HCT116 (cell line): ENCODE measurements at regions not wholly inside any gene's neighbourhood (a gene's known extent, or its start where the extent isn't known, plus 50 kb on each side); places are given as distances from the start of the nearest gene placed in this dataset.

Experiments
- ATAC-seq: fragments of 200-7000 bp; cut with Tn5 transposase; 2 replicates; pipeline ENCODE4 v1.9.1; 2020; ENCODE audit warnings: mild to moderate bottlenecking, moderate library complexity
- BruUV-seq: library from RNA; stranded (reverse); fragments of 400-500 nt; replicated peaks from 2 replicates; lab custom pipeline; 2021; lab: Mats Ljungman, UMichigan
- CTCF ChIA-PET: fragments of 300-600 bp; sonication (Branson Sonifier 250); formaldehyde crosslinking; loops from one replicate; lab custom pipeline; 2021; ENCODE audit warnings: antibody characterized with exemption; lab: Charles Lee
- POLR2A ChIA-PET: fragments of 300-600, 350-600 bp; sonication (Branson Sonifier 250); formaldehyde crosslinking; loops from one replicate; lab custom pipeline; 2021; ENCODE audit warnings: antibody characterized with exemption; lab: Charles Lee
- RAD21 ChIA-PET, 2 experiments: fragments of 300-600 bp; sonication (Branson Sonifier 250); formaldehyde crosslinking; loops; one replicate each; lab custom pipeline; 2023; ENCODE audit warnings: low total read pairs in 2 of 2; ENCODE audit not compliant: uncharacterized antibody in 2 of 2, unreplicated experiment in 2 of 2, low non-redundant PET in 1 of 2; lab: Charles Lee
- DNase-seq: peaks from one replicate; pipeline ENCODE4 v3.0.0-alpha.2; 2010; ENCODE audit warnings: low read depth, low spot score
- H2AFZ ChIP-seq: fragments of 200-600 bp; shearing (Covaris generic), sonication (generic); 2 replicates; pipeline ENCODE4 v1.6.1; 2017; ENCODE audit warnings: low read depth, mixed run types, mixed read lengths, antibody characterized with exemption, low read length; ENCODE audit not compliant: poor library complexity, severe bottlenecking
- H3K27ac ChIP-seq: 2 replicates; pipeline ENCODE4 v1.5.1; 2012; ENCODE audit warnings: low read depth, low read length
- H3K27me3 ChIP-seq: fragments of 200-600 bp; sonication (generic); 2 replicates; pipeline ENCODE4 v1.6.1; 2016; ENCODE audit warnings: mixed run types, low read length, mixed read lengths; ENCODE audit not compliant: insufficient read depth
- H3K36me3 ChIP-seq, 2 experiments: fragments of 200-500 bp in 1 of 2; fragments of 200-600 bp in 1 of 2; sonication (Bioruptor generic) in 1 of 2; sonication (generic) in 1 of 2; 2 replicates each; pipeline versions ENCODE4 v1.5.1 to v1.6.1; 2014 to 2016; ENCODE audit warnings: low read length in 2 of 2, inconsistent platforms in 1 of 2, mixed read lengths in 1 of 2, mixed run types in 1 of 2; ENCODE audit not compliant: insufficient read depth in 2 of 2, control insufficient read depth in 1 of 2
- H3K4me1 ChIP-seq, 2 experiments: fragments of 200-600 bp in 1 of 2; sonication (generic) in 1 of 2; 2 replicates each; pipeline versions ENCODE4 v1.5.1 to v1.6.1; 2012 to 2017; ENCODE audit warnings: low read length in 2 of 2, inconsistent platforms in 1 of 2, mild to moderate bottlenecking in 1 of 2, mixed read lengths in 1 of 2, mixed run types in 1 of 2, moderate library complexity in 1 of 2; ENCODE audit not compliant: insufficient read depth in 2 of 2, control insufficient read depth in 1 of 2
- H3K4me2 ChIP-seq: fragments of 200-600 bp; sonication (generic); 2 replicates; pipeline ENCODE4 v1.6.1; 2017; ENCODE audit warnings: mixed run types, low read length, mixed read lengths
- H3K4me3 ChIP-seq, 2 experiments: fragments of 200-600 bp in 1 of 2; sonication (generic) in 1 of 2; replicated peaks in 1 of 2; 2 replicates each; pipeline ENCODE4 v1.5.1; 2011 to 2016; ENCODE audit warnings: low read length in 2 of 2, control low read depth in 1 of 2, low read depth in 1 of 2, mild to moderate bottlenecking in 1 of 2, mixed read lengths in 1 of 2, mixed run types in 1 of 2
- H3K79me2 ChIP-seq: fragments of 200-600 bp; sonication (generic); 2 replicates; pipeline ENCODE4 v1.6.1; 2017; ENCODE audit warnings: mild to moderate bottlenecking, mixed run types, low read length, moderate library complexity, mixed read lengths; ENCODE audit not compliant: insufficient read depth
- H3K9ac ChIP-seq: fragments of 200-600 bp; sonication (generic); 2 replicates; pipeline ENCODE4 v1.6.1; 2016; ENCODE audit warnings: low read length, mixed read lengths
- H3K9me2 ChIP-seq: fragments of 200-600 bp; sonication (generic), shearing (Covaris generic); 2 replicates; pipeline ENCODE4 v1.6.1; 2017; ENCODE audit warnings: mixed run types, mild to moderate bottlenecking, moderate library complexity; ENCODE audit not compliant: insufficient read depth
- H3K9me3 ChIP-seq, 2 experiments: fragments of 200-500 bp in 1 of 2; fragments of 200-600 bp in 1 of 2; sonication (Bioruptor generic) in 1 of 2; sonication (generic) in 1 of 2; 2 replicates each; pipeline ENCODE4 v1.6.1; 2014 to 2017; ENCODE audit warnings: low read length in 2 of 2, mixed read lengths in 2 of 2, inconsistent platforms in 1 of 2, low read depth in 1 of 2, mild to moderate bottlenecking in 1 of 2, mixed run types in 1 of 2, moderate library complexity in 1 of 2; ENCODE audit not compliant: control insufficient read depth in 1 of 2, insufficient read depth in 1 of 2
- H4K20me1 ChIP-seq: fragments of 200-600 bp; sonication (generic), shearing (Covaris generic); 2 replicates; pipeline ENCODE4 v1.6.1; 2017; ENCODE audit warnings: mixed run types, mild to moderate bottlenecking, moderate library complexity; ENCODE audit not compliant: insufficient read depth
- CEBPB ChIP-seq: IDR thresholded peaks from 2 replicates; pipeline ENCODE4 v1.6.1; 2012; ENCODE audit warnings: low read depth
- ELF1 ChIP-seq: IDR thresholded peaks from 2 replicates; pipeline ENCODE4 v1.6.1; 2012; ENCODE audit warnings: low read depth, borderline replicate concordance
- EZH2 ChIP-seq: fragments of 200-600 bp; sonication (generic); IDR thresholded peaks from 2 replicates; pipeline ENCODE4 v1.6.1; 2017; ENCODE audit warnings: antibody characterized with exemption, mixed run types
- EZH2phosphoT487 ChIP-seq: fragments of 200-600 bp; IDR thresholded peaks from 2 replicates; pipeline ENCODE4 v1.6.1; 2018; ENCODE audit warnings: antibody characterized with exemption, borderline replicate concordance
- JUND ChIP-seq: IDR thresholded peaks from 2 replicates; pipeline ENCODE4 v1.6.1; 2012
- POLR2AphosphoS5 ChIP-seq: IDR thresholded peaks from 2 replicates; pipeline ENCODE4 v1.6.1; 2011; ENCODE audit warnings: mild to moderate bottlenecking, low read depth, low read length, moderate library complexity
- RAD21 ChIP-seq: IDR thresholded peaks from 2 replicates; pipeline ENCODE4 v1.6.1; 2012; ENCODE audit warnings: low read depth, mild to moderate bottlenecking
- SIN3A ChIP-seq: IDR thresholded peaks from 2 replicates; pipeline ENCODE4 v1.6.1; 2012; ENCODE audit warnings: low read depth
- SP1 ChIP-seq: IDR thresholded peaks from 2 replicates; pipeline ENCODE4 v1.6.1; 2012; ENCODE audit warnings: low read depth
- SRF ChIP-seq: IDR thresholded peaks from 2 replicates; pipeline ENCODE4 v1.6.1; 2012; ENCODE audit warnings: low read depth
- TCF7L2 ChIP-seq: IDR thresholded peaks from 2 replicates; pipeline ENCODE4 v1.7.0; 2011; ENCODE audit warnings: borderline replicate concordance, inconsistent platforms; ENCODE audit not compliant: insufficient read depth, insufficient read length; ENCODE audit errors: extremely low read depth
- YY1 ChIP-seq: IDR thresholded peaks from 2 replicates; pipeline ENCODE4 v1.6.1; 2011; ENCODE audit warnings: low read length, low read depth, moderate library complexity, mild to moderate bottlenecking; ENCODE audit not compliant: insufficient replicate concordance; ENCODE audit errors: extremely low read depth
- intact Hi-C: fragments of 100-400 bp; cut with micrococcal nuclease; formaldehyde crosslinking; loops from 2 replicates; pipeline ENCODE4 v1.10.0; 2022
- TF ChIP-seq, protein P1 (sequence below): IDR thresholded peaks from 2 replicates; pipeline ENCODE4 v1.6.1; 2012
- TF ChIP-seq, protein P2 (sequence below): IDR thresholded peaks from 2 replicates; pipeline ENCODE4 v1.6.1; 2012
- TF ChIP-seq, protein P3 (sequence below): IDR thresholded peaks from 2 replicates; pipeline ENCODE4 v1.6.1; 2012; ENCODE audit warnings: low read depth
- TF ChIP-seq, protein P4 (sequence below), 3 experiments: fragments of 200-600 bp in 1 of 3; sonication (generic) in 1 of 3; IDR thresholded peaks in 2 of 3; conservative IDR thresholded peaks in 1 of 3; 2 replicates each; pipeline ENCODE4 v1.5.1; 2012 to 2017; ENCODE audit warnings: low read depth in 2 of 3, low read length in 2 of 3, antibody characterized with exemption in 1 of 3, borderline replicate concordance in 1 of 3, control low read depth in 1 of 3, mild to moderate bottlenecking in 1 of 3, mixed read lengths in 1 of 3, mixed run types in 1 of 3, moderate library complexity in 1 of 3; ENCODE audit not compliant: insufficient read depth in 1 of 3

DNA sequence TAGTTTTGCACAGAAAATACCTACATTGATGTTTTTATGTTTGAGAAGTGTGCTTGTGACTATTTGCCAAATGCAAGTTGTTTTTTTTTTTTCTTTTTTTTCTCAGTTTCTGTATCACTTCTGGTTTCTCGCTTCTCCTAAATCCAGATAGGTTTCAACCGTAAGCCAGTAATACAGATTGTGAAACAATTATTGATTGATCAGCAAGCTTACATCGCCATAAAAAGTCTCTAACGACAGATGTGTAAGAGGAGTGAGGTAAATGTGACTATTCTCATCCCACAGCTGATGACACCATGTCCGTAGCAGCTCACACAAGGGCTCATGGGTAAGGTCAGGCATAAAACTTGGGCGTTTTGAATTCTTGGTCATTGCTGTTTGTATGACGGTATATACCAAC is 202.8 kb upstream of the AKR1E2 start:
- no TSS peak for BruUV-seq
- Histone ChIP-seq H2AFZ (no peak overlapping the region), H3K36me3 (no peaks in the 10 kb centered on the region), H3K9ac (no peak overlapping the region), H3K4me3 (no peak overlapping the region), H3K4me1 (no peaks in the 10 kb centered on the region), H3K79me2 (no peaks in the 10 kb centered on the region), H3K9me3 (peaks cover 0 to 5% of the 10 kb centered on the region in 2 experiments; a peak in 2 of 4 replicates), H3K27ac (no peak overlapping the region), H3K9me2 (no peaks in the 10 kb centered on the region), H3K4me2 (no peak overlapping the region), H4K20me1 (no peaks in the 10 kb centered on the region), H3K27me3 (no peaks in the 10 kb centered on the region)
- DNase-seq (no peak), ATAC-seq (no peak)
- no peak for TF ChIP-seq SP1
- TF ChIP-seq YY1, result no peak
- no peak for TF ChIP-seq EZH2phosphoT487
- TF ChIP-seq CEBPB, result no peak
- TF ChIP-seq, protein P1, sequence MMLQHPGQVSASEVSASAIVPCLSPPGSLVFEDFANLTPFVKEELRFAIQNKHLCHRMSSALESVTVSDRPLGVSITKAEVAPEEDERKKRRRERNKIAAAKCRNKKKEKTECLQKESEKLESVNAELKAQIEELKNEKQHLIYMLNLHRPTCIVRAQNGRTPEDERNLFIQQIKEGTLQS, result no peak
- TF ChIP-seq, protein P2, sequence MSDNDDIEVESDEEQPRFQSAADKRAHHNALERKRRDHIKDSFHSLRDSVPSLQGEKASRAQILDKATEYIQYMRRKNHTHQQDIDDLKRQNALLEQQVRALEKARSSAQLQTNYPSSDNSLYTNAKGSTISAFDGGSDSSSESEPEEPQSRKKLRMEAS, result no peak
- TF ChIP-seq, protein P3, sequence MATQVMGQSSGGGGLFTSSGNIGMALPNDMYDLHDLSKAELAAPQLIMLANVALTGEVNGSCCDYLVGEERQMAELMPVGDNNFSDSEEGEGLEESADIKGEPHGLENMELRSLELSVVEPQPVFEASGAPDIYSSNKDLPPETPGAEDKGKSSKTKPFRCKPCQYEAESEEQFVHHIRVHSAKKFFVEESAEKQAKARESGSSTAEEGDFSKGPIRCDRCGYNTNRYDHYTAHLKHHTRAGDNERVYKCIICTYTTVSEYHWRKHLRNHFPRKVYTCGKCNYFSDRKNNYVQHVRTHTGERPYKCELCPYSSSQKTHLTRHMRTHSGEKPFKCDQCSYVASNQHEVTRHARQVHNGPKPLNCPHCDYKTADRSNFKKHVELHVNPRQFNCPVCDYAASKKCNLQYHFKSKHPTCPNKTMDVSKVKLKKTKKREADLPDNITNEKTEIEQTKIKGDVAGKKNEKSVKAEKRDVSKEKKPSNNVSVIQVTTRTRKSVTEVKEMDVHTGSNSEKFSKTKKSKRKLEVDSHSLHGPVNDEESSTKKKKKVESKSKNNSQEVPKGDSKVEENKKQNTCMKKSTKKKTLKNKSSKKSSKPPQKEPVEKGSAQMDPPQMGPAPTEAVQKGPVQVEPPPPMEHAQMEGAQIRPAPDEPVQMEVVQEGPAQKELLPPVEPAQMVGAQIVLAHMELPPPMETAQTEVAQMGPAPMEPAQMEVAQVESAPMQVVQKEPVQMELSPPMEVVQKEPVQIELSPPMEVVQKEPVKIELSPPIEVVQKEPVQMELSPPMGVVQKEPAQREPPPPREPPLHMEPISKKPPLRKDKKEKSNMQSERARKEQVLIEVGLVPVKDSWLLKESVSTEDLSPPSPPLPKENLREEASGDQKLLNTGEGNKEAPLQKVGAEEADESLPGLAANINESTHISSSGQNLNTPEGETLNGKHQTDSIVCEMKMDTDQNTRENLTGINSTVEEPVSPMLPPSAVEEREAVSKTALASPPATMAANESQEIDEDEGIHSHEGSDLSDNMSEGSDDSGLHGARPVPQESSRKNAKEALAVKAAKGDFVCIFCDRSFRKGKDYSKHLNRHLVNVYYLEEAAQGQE, result no peak
- TF ChIP-seq EZH2, result no peak
- TF ChIP-seq SRF, result no peak
- no peak for TF ChIP-seq RAD21
- TF ChIP-seq ELF1, result no peak
- no peak for TF ChIP-seq JUND
- TF ChIP-seq TCF7L2, result no peak
- TF ChIP-seq, protein P4, sequence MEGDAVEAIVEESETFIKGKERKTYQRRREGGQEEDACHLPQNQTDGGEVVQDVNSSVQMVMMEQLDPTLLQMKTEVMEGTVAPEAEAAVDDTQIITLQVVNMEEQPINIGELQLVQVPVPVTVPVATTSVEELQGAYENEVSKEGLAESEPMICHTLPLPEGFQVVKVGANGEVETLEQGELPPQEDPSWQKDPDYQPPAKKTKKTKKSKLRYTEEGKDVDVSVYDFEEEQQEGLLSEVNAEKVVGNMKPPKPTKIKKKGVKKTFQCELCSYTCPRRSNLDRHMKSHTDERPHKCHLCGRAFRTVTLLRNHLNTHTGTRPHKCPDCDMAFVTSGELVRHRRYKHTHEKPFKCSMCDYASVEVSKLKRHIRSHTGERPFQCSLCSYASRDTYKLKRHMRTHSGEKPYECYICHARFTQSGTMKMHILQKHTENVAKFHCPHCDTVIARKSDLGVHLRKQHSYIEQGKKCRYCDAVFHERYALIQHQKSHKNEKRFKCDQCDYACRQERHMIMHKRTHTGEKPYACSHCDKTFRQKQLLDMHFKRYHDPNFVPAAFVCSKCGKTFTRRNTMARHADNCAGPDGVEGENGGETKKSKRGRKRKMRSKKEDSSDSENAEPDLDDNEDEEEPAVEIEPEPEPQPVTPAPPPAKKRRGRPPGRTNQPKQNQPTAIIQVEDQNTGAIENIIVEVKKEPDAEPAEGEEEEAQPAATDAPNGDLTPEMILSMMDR (IDR thresholded peaks at IDR 0.05 in 2 of 3, conservative IDR thresholded peaks at IDR 0.05 in 1 of 3; ENCODE audit: borderline replicate concordance in 1 of 3, insufficient read depth in 1 of 3, low read depth in 2 of 3, low read length in 2 of 3), result no peak
- TF ChIP-seq POLR2AphosphoS5, result no peak
- TF ChIP-seq SIN3A, result no peak
- ChIA-PET POLR2A (no interaction called here), RAD21 (no interaction called here), CTCF (no interaction called here)
- intact Hi-C loops, result no loop called here
